A549 (cell line): ENCODE measurements at regions not wholly inside any gene's neighbourhood (a gene's known extent, or its start where the extent isn't known, plus 50 kb on each side); places are given as distances from the start of the nearest gene placed in this dataset.
A peak's percentile ranks its signal among the peaks of the same experiment; 100 is the strongest.

Source experiments
- ATAC-seq, 2 experiments: fragments of 200-7000 bp in 1 of 2; fragments of >200 bp in 1 of 2; cut with Nextera tagmentation in 1 of 2; cut with Tn5 transposase in 1 of 2; 3 replicates each; pipeline versions ENCODE4 v1.8.0 to v1.9.1; 2018 to 2020; ENCODE audit warnings: mild to moderate bottlenecking in 1 of 2, moderate library complexity in 1 of 2
- CTCF ChIA-PET: fragments of 300-600 bp; sonication (Branson Sonifier 250); formaldehyde crosslinking; extraction: SDS; loops from one replicate; lab custom pipeline; 2021; ENCODE audit warnings: antibody characterized with exemption, inconsistent platforms; lab: Yijun Ruan, JAX
- POLR2A ChIA-PET: fragments of 350-600 bp; formaldehyde crosslinking; extraction: SDS; loops from one replicate; lab custom pipeline; 2021; ENCODE audit warnings: antibody characterized with exemption, inconsistent platforms; lab: Yijun Ruan, JAX
- DNase-seq, 2 experiments: peaks; one replicate each; pipeline versions ENCODE4 v3.0.0 to v3.0.0-alpha.2; 2011 to 2016; ENCODE audit warnings: low read depth in 1 of 2, low spot score in 1 of 2
- FAIRE-seq: peaks from 2 replicates; lab custom pipeline; 2011; peaks lifted over from hg19 to GRCh38; lab: Jason Lieb, UNC
- H3K27ac ChIP-seq, 2 experiments: fragments of >200 bp; sonication (Bioruptor Twin); formaldehyde crosslinking; 3 replicates each; pipeline ENCODE4 v1.5.1; 2016 to 2017
- H3K4me1 ChIP-seq: fragments of >200 bp; sonication (Bioruptor Twin); formaldehyde crosslinking; 3 replicates; pipeline ENCODE4 v1.6.1; 2016
- H3K4me2 ChIP-seq: fragments of >200 bp; sonication (Bioruptor Twin); formaldehyde crosslinking; 3 replicates; pipeline ENCODE4 v1.6.1; 2016
- H3K4me3 ChIP-seq: fragments of >200 bp; sonication (Bioruptor Twin); formaldehyde crosslinking; 3 replicates; pipeline ENCODE4 v1.5.1; 2016
- H3K9me3 ChIP-seq: fragments of >200 bp; sonication (Bioruptor Twin); formaldehyde crosslinking; 3 replicates; pipeline ENCODE4 v1.6.1; 2016
- CTCF ChIP-seq: fragments of >200 bp; sonication (Bioruptor Twin); formaldehyde crosslinking; IDR thresholded peaks from 3 replicates; pipeline ENCODE4 v1.5.1; 2016
- E2F6 ChIP-seq: IDR thresholded peaks from 2 replicates; pipeline ENCODE4 v1.6.1; 2012; ENCODE audit warnings: low read depth, borderline replicate concordance
- ELK1 ChIP-seq: fragments of 150-350 bp; IDR thresholded peaks from 2 replicates; pipeline ENCODE4 v1.6.1; 2014; ENCODE audit warnings: low read depth, mild to moderate bottlenecking, low read length
- FOSL2 ChIP-seq, 2 experiments: fragments of 450-650 bp in 1 of 2; fragments of >200 bp in 1 of 2; sonication (Bioruptor Twin) in 1 of 2; formaldehyde crosslinking; IDR thresholded peaks; 2 replicates each; pipeline versions ENCODE4 v1.5.0 to v1.6.1; 2016 to 2020; ENCODE audit warnings: mild to moderate bottlenecking in 1 of 2, moderate library complexity in 1 of 2
- GATA3 ChIP-seq: IDR thresholded peaks from 2 replicates; pipeline ENCODE4 v1.6.1; 2012; ENCODE audit warnings: borderline replicate concordance
- HOXA7 ChIP-seq: fragments of 250-450 bp; sonication (Bioruptor Pico); IDR thresholded peaks from 2 replicates; pipeline ENCODE4 v1.5.0; 2020; ENCODE audit warnings: mild to moderate bottlenecking, moderate library complexity
- HOXB5 ChIP-seq: fragments of 250-450 bp; sonication (Bioruptor Pico); IDR thresholded peaks from 2 replicates; pipeline ENCODE4 v1.5.0; 2020; ENCODE audit warnings: mild to moderate bottlenecking, moderate library complexity
- JUN ChIP-seq, 2 experiments: fragments of >200 bp; sonication (Bioruptor Twin); formaldehyde crosslinking; IDR thresholded peaks; 2 replicates in 1 of 2; 3 replicates in 1 of 2; pipeline ENCODE4 v1.6.1; 2016 to 2017
- KDM5A ChIP-seq: fragments of 200-600 bp; sonication (generic); IDR thresholded peaks from 2 replicates; pipeline ENCODE4 v1.6.1; 2016; ENCODE audit warnings: antibody characterized with exemption, mild to moderate bottlenecking
- NFE2L2 ChIP-seq: fragments of 150-350 bp; conservative IDR thresholded peaks from 2 replicates; pipeline ENCODE4 v1.6.1; 2014; ENCODE audit warnings: low read length
- POLR2A ChIP-seq: IDR thresholded peaks from 2 replicates; pipeline ENCODE4 v1.6.1; 2012; ENCODE audit warnings: mild to moderate bottlenecking, low read length
- RARB ChIP-seq: fragments of 250-450 bp; sonication (Bioruptor Pico); IDR thresholded peaks from 2 replicates; pipeline ENCODE4 v1.8.0; 2021; ENCODE audit warnings: mild to moderate bottlenecking, moderate library complexity
- RFX5 ChIP-seq: fragments of 450-650 bp; IDR thresholded peaks from 2 replicates; pipeline ENCODE4 v1.7.1; 2014; ENCODE audit warnings: antibody characterized with exemption, mild to moderate bottlenecking, moderate library complexity
- WGBS: methylation state at CpG from one replicate; pipeline ENCODE4 v1.1.6; 2017; ENCODE audit errors: missing lambda C conversion rate; 5-methylcytosine and 5-hydroxymethylcytosine counted together

- ChIA-PET CTCF (interaction anchor here (1.8 kb wide), 1 partner anchor 45 kb away, joined by 5 read pairs; no protein-coding TSS in a partner anchor), POLR2A (no interaction called here)
- H3K9me3 ChIP-seq, result no peaks in the 10 kb centered on the region
- peak overlapping the region in 1 of 2 experiments; percentile 87; a peak in 3 of 6 replicates for H3K27ac ChIP-seq
- ATAC-seq (no peak), DNase-seq (no peak), FAIRE-seq (no peak)
- H3K4me2 ChIP-seq, result no peak overlapping the region
- TF ChIP-seq RARB (CRISPR knock-in tag), result no peak
- TF ChIP-seq KDM5A, result no peak
- H3K4me3 ChIP-seq, result no peak overlapping the region
- WGBS, result 90% methylated on average over 8 of the region's 9 CpGs
- H3K4me1 ChIP-seq, result peaks cover 22% of the 10 kb centered on the region
These were observed 104.0 kb upstream of the EIF5 start for GRCh38 chr14:103230021-103230420.

- WGBS, result 93% methylated on average over 15 of the region's 16 CpGs
- no peak for ATAC-seq
- H3K9me3 ChIP-seq, result no peaks in the 10 kb centered on the region
- POLR2A ChIA-PET, result no interaction called here
- DNase-seq, result no peak
- FAIRE-seq, result no peak
- H3K27ac ChIP-seq, result peak overlapping the region in 1 of 2 experiments; percentile 87; a peak in 3 of 6 replicates
- H3K4me1 ChIP-seq, result peaks cover 22% of the 10 kb centered on the region
- no peak overlapping the region for H3K4me2 ChIP-seq
- H3K4me3 ChIP-seq, result no peak overlapping the region
- CTCF ChIA-PET, result interaction anchor here (1.4 to 1.8 kb wide), 2 partner anchors 46 to 126 kb away, joined by 3 to 5 read pairs; no protein-coding TSS in a partner anchor
- TF ChIP-seq HOXA7, result no peak
- no peak for TF ChIP-seq POLR2A
These were observed 103.2 kb upstream of the EIF5 start for GRCh38 chr14:103230658-103231334.

GRCh38 chr14:103231376-103232019 is 102.5 kb upstream of the EIF5 start:
- DNase-seq (no peak), FAIRE-seq (no peak), ATAC-seq (peak in 1 of 2 experiments; percentile 17; a peak in 1 of 6 replicates)
- TF ChIP-seq JUN (IDR thresholded peaks at IDR 0.05) (no peak), FOSL2 (IDR thresholded peaks at IDR 0.05) (no peak), FOSL2 (CRISPR knock-in tag; IDR thresholded peaks at IDR 0.05) (no peak), RFX5 (no peak), HOXB5 (no peak), GATA3 (no peak), NFE2L2 (no peak), KDM5A (no peak), CTCF (no peak), E2F6 (no peak), ELK1 (no peak)
- 93% methylated on average over 20 of the region's 22 CpGs for WGBS
- ChIA-PET CTCF (interaction anchor here (1.4 to 1.8 kb wide), 2 partner anchors 47 to 127 kb away, joined by 3 to 5 read pairs; no protein-coding TSS in a partner anchor), POLR2A (no interaction called here)
- Histone ChIP-seq H3K4me1 (peaks cover 22% of the 10 kb centered on the region), H3K27ac (peak overlapping the region; percentile 78 to 87), H3K4me3 (no peak overlapping the region), H3K4me2 (peak overlapping the region; percentile 71), H3K9me3 (no peaks in the 10 kb centered on the region)
